D721Med (cell line): ENCODE measurements at regions not wholly inside any gene's neighbourhood (a gene's known extent, or its start where the extent isn't known, plus 50 kb on each side); places are given as distances from the start of the nearest gene placed in this dataset.
"Not testable (repeated sequence)": the region's sequence is repeated elsewhere in the genome, so short reads cannot be mapped to it uniquely, and the experiment has no call there.

Experiments
- DNase-seq: peaks from one replicate; pipeline ENCODE4 v3.0.0; 2011; ENCODE audit warnings: low spot score; ENCODE audit not compliant: insufficient read length
- FAIRE-seq: peaks from 2 replicates; lab custom pipeline; 2011; peaks lifted over from hg19 to GRCh38; lab: Jason Lieb, UNC
- TF ChIP-seq, protein P1 (sequence below): IDR thresholded peaks from 2 replicates; pipeline ENCODE4 v1.5.1; 2012; ENCODE audit warnings: mild to moderate bottlenecking, control low read depth; ENCODE audit not compliant: insufficient read depth; ENCODE audit errors: missing control alignments

GRCh38 chr3:101970905-101971304, 121.6 kb downstream of the NFKBIZ start:
- FAIRE-seq = no peak
- no peak for DNase-seq
- TF ChIP-seq, protein P1, sequence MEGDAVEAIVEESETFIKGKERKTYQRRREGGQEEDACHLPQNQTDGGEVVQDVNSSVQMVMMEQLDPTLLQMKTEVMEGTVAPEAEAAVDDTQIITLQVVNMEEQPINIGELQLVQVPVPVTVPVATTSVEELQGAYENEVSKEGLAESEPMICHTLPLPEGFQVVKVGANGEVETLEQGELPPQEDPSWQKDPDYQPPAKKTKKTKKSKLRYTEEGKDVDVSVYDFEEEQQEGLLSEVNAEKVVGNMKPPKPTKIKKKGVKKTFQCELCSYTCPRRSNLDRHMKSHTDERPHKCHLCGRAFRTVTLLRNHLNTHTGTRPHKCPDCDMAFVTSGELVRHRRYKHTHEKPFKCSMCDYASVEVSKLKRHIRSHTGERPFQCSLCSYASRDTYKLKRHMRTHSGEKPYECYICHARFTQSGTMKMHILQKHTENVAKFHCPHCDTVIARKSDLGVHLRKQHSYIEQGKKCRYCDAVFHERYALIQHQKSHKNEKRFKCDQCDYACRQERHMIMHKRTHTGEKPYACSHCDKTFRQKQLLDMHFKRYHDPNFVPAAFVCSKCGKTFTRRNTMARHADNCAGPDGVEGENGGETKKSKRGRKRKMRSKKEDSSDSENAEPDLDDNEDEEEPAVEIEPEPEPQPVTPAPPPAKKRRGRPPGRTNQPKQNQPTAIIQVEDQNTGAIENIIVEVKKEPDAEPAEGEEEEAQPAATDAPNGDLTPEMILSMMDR = no peak

GRCh38 chr3:101972430-101973162, 123.3 kb downstream of the NFKBIZ start:
- TF ChIP-seq, protein P1 = no peak
- DNase-seq (no peak), FAIRE-seq (no peak)

DNA sequence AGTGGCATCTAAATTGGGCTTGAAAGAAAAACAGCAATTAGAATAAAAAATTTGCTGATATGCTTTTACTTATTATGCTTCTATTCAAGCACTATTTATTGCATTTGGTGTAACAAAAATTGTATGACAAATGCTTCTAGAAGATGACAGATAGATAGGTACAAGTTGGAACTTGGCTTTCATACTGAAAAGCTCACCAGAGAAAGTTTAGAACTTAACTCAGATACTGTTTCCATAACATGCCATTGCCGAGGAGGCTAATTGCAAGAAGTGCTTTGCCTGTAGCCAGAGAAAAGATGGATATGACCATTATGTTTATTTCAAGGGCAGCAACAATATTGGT, 123.8 kb downstream of the NFKBIZ start:
- no peak for FAIRE-seq
- TF ChIP-seq, protein P1 = no peak
- DNase-seq = no peak

GRCh38 chr3:101975415-101975814, 126.1 kb downstream of the NFKBIZ start:
- not testable (repeated sequence) for DNase-seq, FAIRE-seq

DNA sequence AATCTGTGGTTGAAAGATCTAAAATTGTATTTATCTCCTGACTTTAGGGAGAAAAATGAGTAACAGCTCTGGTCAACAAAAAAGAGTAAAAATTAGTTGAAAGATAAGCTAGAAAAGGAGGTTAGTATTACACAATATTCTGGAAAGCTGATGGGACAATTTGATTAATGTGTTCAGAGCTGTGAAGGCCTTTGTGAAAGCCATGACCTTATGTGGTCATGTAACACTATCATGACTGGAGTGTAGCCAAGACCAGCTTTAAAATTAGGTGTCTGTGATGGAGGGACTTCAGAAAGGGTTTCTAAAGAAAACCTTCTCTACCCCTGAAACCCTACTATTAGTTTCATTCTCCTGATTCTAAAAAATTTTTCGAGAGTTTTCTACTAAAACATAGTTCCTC, 127.2 kb downstream of the NFKBIZ start:
- TF ChIP-seq, protein P1 = no peak
- no peak for FAIRE-seq
- no peak for DNase-seq

DNA sequence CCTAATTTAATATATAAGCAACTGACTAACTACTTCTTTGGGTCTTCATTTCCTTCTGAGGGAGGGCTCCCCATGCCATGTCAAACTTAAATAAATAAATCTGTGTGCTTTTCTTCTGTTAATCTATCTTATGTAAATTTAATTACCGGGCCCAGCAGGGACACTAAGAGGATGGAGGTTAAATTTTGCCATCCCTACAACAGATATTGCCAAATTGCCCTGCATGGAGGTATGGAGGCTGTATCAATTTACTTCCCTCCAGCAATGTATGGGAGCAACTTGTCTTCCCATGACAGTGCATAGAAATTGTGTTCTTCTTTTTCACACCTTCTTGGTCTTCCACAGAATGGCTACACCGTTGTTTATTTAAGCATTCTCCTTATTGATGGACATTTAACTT, 129.0 kb downstream of the NFKBIZ start:
- FAIRE-seq = no peak
- no peak for DNase-seq
- TF ChIP-seq, protein P1 = no peak

- FAIRE-seq (no peak), DNase-seq (no peak)
- TF ChIP-seq, protein P1 = no peak
Observed at GRCh38 chr3:101979033-101979432, 129.7 kb downstream of the NFKBIZ start.
